CD8-positive, alpha-beta memory T cell (primary cell): ENCODE measurements at regions not wholly inside any gene's neighbourhood (a gene's known extent, or its start where the extent isn't known, plus 50 kb on each side); places are given as distances from the start of the nearest gene placed in this dataset.
"Not testable (repeated sequence)": the region's sequence is repeated elsewhere in the genome, so short reads cannot be mapped to it uniquely, and the experiment has no call there.

Source experiments
- CTCF ChIA-PET: fragments of 350-600 bp; sonication (Branson Sonifier 250); formaldehyde crosslinking; loops from one replicate; lab custom pipeline; 2021; ENCODE audit warnings: antibody characterized with exemption; lab: Charles Lee
- POLR2A ChIA-PET: fragments of 350-600 bp; sonication (Branson Sonifier 250); formaldehyde crosslinking; loops from one replicate; lab custom pipeline; 2021; ENCODE audit warnings: antibody characterized with exemption; lab: Charles Lee
- DNase-seq, 5 donors: peaks; one replicate each; pipeline versions ENCODE4 v3.0.0 to v3.0.0-alpha.2; 2020 to 2022; ENCODE audit warnings: mixed read lengths in 1 of 5
- H3K27ac ChIP-seq: one replicate; pipeline ENCODE4 v1.7.0; 2013; ENCODE audit warnings: low read depth, mild to moderate bottlenecking, low read length, moderate library complexity
- H3K27me3 ChIP-seq: 2 replicates; pipeline ENCODE4 v1.7.0; 2013; ENCODE audit warnings: low read length, mild to moderate bottlenecking; ENCODE audit not compliant: insufficient read depth, poor library complexity, severe bottlenecking
- H3K36me3 ChIP-seq: 2 replicates; pipeline ENCODE4 v1.7.0; 2013; ENCODE audit warnings: mild to moderate bottlenecking, low read length, moderate library complexity; ENCODE audit not compliant: insufficient read depth
- H3K4me1 ChIP-seq: 2 replicates; pipeline ENCODE4 v1.7.0; 2013; ENCODE audit warnings: mild to moderate bottlenecking, low read length, moderate library complexity; ENCODE audit not compliant: insufficient read depth
- H3K4me3 ChIP-seq: 2 replicates; pipeline ENCODE4 v1.7.0; 2013; ENCODE audit warnings: mild to moderate bottlenecking, low read length
- H3K9me3 ChIP-seq: 2 replicates; pipeline ENCODE4 v1.7.0; 2013; ENCODE audit warnings: mild to moderate bottlenecking, low read length
- H3K27ac Mint-ChIP-seq, 8 donors: one replicate each; pipeline ENCODE4 v1.8.0; 2020 to 2021; ENCODE audit warnings: mixed read lengths in 8 of 8, mild to moderate bottlenecking in 6 of 8, inconsistent platforms in 3 of 8, moderate library complexity in 3 of 8
- H3K27me3 Mint-ChIP-seq, 2 donors: one replicate each; pipeline ENCODE4 v1.8.0; 2020 to 2021; ENCODE audit warnings: mixed read lengths in 2 of 2, mild to moderate bottlenecking in 1 of 2, moderate library complexity in 1 of 2
- H3K36me3 Mint-ChIP-seq, 3 donors: one replicate each; pipeline ENCODE4 v1.8.0; 2020 to 2021; ENCODE audit warnings: mixed read lengths in 3 of 3, inconsistent platforms in 1 of 3, mild to moderate bottlenecking in 1 of 3
- H3K4me1 Mint-ChIP-seq, 3 donors: one replicate each; pipeline ENCODE4 v1.8.0; 2020 to 2021; ENCODE audit warnings: mixed read lengths in 3 of 3, inconsistent platforms in 1 of 3, mild to moderate bottlenecking in 1 of 3
- H3K4me3 Mint-ChIP-seq, 7 donors: one replicate each; pipeline ENCODE4 v1.8.0; 2020 to 2021; ENCODE audit warnings: mixed read lengths in 7 of 7, mild to moderate bottlenecking in 6 of 7, moderate library complexity in 4 of 7, inconsistent platforms in 2 of 7
- H3K9me3 Mint-ChIP-seq, 5 donors: one replicate each; pipeline ENCODE4 v1.8.0; 2020 to 2022; ENCODE audit warnings: mixed read lengths in 5 of 5, mild to moderate bottlenecking in 3 of 5, moderate library complexity in 2 of 5, inconsistent platforms in 1 of 5

GRCh38 chr9:97140566-97140965 lies 101.6 kb upstream of the CTSV start:
- Mint-ChIP-seq H3K27me3 (peaks cover 0 to 2% of the 10 kb centered on the region in 2 donors), H3K27ac (no peak overlapping the region), H3K9me3 (no peaks in the 10 kb centered on the region), H3K4me3 (no peak overlapping the region), H3K36me3 (no peaks in the 10 kb centered on the region), H3K4me1 (no peaks in the 10 kb centered on the region)
- no peaks in the 10 kb centered on the region for H3K4me1 ChIP-seq
- DNase-seq, result no peak
- no peaks in the 10 kb centered on the region for H3K9me3 ChIP-seq
- CTCF ChIA-PET, result no interaction called here
- no peaks in the 10 kb centered on the region for H3K27me3 ChIP-seq
- H3K36me3 ChIP-seq, result no peaks in the 10 kb centered on the region
- no peak overlapping the region for H3K4me3 ChIP-seq
- POLR2A ChIA-PET, result no interaction called here
- H3K27ac ChIP-seq, result no peak overlapping the region

GRCh38 chr9:97136421-97136820 lies 97.5 kb upstream of the CTSV start:
- CTCF ChIA-PET, result no interaction called here

GRCh38 chr9:97133966-97134365 lies 95.0 kb upstream of the CTSV start:
- CTCF ChIA-PET, H3K27ac ChIP-seq, H3K27ac Mint-ChIP-seq, H3K36me3 ChIP-seq, H3K4me1 ChIP-seq, POLR2A ChIA-PET, H3K4me3 Mint-ChIP-seq, H3K27me3 Mint-ChIP-seq, H3K4me3 ChIP-seq, H3K9me3 ChIP-seq, H3K4me1 Mint-ChIP-seq, H3K27me3 ChIP-seq, H3K9me3 Mint-ChIP-seq, H3K36me3 Mint-ChIP-seq, DNase-seq: not testable (repeated sequence)

More at GRCh38 chr9:97136421-97136820, 97.5 kb upstream of the CTSV start:
- Mint-ChIP-seq H3K9me3 (no peaks in the 10 kb centered on the region), H3K4me3 (no peak overlapping the region), H3K27me3 (peaks cover 0 to 2% of the 10 kb centered on the region in 2 donors), H3K36me3 (no peaks in the 10 kb centered on the region), H3K4me1 (no peaks in the 10 kb centered on the region), H3K27ac (no peak overlapping the region)
- Histone ChIP-seq H3K36me3 (no peaks in the 10 kb centered on the region), H3K27ac (no peak overlapping the region), H3K9me3 (no peaks in the 10 kb centered on the region), H3K4me1 (no peaks in the 10 kb centered on the region), H3K27me3 (no peaks in the 10 kb centered on the region), H3K4me3 (no peak overlapping the region)
- DNase-seq, result no peak
- POLR2A ChIA-PET, result no interaction called here

- no peak for DNase-seq
- Histone ChIP-seq H3K27ac (no peak overlapping the region), H3K36me3 (no peaks in the 10 kb centered on the region), H3K4me3 (no peak overlapping the region), H3K9me3 (no peaks in the 10 kb centered on the region), H3K27me3 (no peaks in the 10 kb centered on the region), H3K4me1 (no peaks in the 10 kb centered on the region)
- Mint-ChIP-seq H3K27me3 (peaks cover 0 to 2% of the 10 kb centered on the region in 2 donors), H3K27ac (no peak overlapping the region), H3K9me3 (no peaks in the 10 kb centered on the region), H3K36me3 (no peaks in the 10 kb centered on the region), H3K4me1 (no peaks in the 10 kb centered on the region), H3K4me3 (no peak overlapping the region)
- POLR2A ChIA-PET, result no interaction called here
- CTCF ChIA-PET, result no interaction called here
These were observed 93.9 kb upstream of the CTSV start for GRCh38 chr9:97132865-97133264.

DNA sequence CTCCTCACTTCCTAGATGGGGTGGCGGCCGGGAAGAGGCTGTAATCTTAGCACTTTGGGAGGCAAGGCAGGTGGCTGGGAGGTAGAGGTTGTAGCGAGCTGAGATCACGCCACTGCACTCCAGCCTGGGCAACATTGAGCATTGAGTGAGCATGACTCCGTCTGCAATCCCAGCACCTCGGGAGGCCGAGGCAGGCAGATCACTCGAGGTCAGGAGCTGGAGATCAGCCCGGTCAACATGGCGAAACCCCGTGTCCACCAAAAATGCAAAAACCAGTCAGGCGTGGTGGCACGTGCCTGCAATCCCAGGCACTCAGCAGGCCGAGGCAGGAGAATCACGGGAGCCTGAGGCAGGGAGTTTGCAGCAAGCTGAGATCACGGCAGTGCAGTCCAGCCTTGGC lies 91.9 kb upstream of the CTSV start:
- H3K4me3 Mint-ChIP-seq, H3K4me1 Mint-ChIP-seq, H3K9me3 Mint-ChIP-seq, H3K9me3 ChIP-seq, H3K4me1 ChIP-seq, H3K36me3 ChIP-seq, H3K27me3 ChIP-seq, H3K4me3 ChIP-seq, H3K36me3 Mint-ChIP-seq, H3K27ac ChIP-seq, DNase-seq, CTCF ChIA-PET, H3K27me3 Mint-ChIP-seq, H3K27ac Mint-ChIP-seq, POLR2A ChIA-PET: not testable (repeated sequence)

- H3K36me3 Mint-ChIP-seq, H3K4me3 ChIP-seq, H3K9me3 Mint-ChIP-seq, H3K4me1 Mint-ChIP-seq, H3K27ac Mint-ChIP-seq, H3K9me3 ChIP-seq, POLR2A ChIA-PET, H3K4me1 ChIP-seq, H3K27ac ChIP-seq, H3K27me3 ChIP-seq, H3K4me3 Mint-ChIP-seq, H3K27me3 Mint-ChIP-seq, CTCF ChIA-PET, DNase-seq, H3K36me3 ChIP-seq: not testable (repeated sequence)
These were observed 91.4 kb upstream of the CTSV start for GRCh38 chr9:97130387-97130786.

- DNase-seq, result no peak
- H3K4me1 Mint-ChIP-seq, result no peaks in the 10 kb centered on the region
- H3K9me3 Mint-ChIP-seq, result no peaks in the 10 kb centered on the region
- CTCF ChIA-PET, result no interaction called here
- no peaks in the 10 kb centered on the region for H3K36me3 Mint-ChIP-seq
- POLR2A ChIA-PET, result no interaction called here
- no peak overlapping the region for H3K27ac ChIP-seq
- H3K27me3 ChIP-seq, result no peaks in the 10 kb centered on the region
- no peak overlapping the region for H3K4me3 Mint-ChIP-seq
- H3K9me3 ChIP-seq, result no peaks in the 10 kb centered on the region
- no peak overlapping the region for H3K27ac Mint-ChIP-seq
- no peaks in the 10 kb centered on the region for H3K27me3 Mint-ChIP-seq
- no peaks in the 10 kb centered on the region for H3K4me1 ChIP-seq
- H3K36me3 ChIP-seq, result no peaks in the 10 kb centered on the region
- no peak overlapping the region for H3K4me3 ChIP-seq
These were observed 90.0 kb upstream of the CTSV start for GRCh38 chr9:97128919-97129318.

- Mint-ChIP-seq H3K4me3 (no peak overlapping the region), H3K36me3 (peaks cover 6 to 11% (median 8%) of the 10 kb centered on the region in 3 donors), H3K27ac (no peak overlapping the region), H3K27me3 (no peaks in the 10 kb centered on the region), H3K4me1 (no peaks in the 10 kb centered on the region), H3K9me3 (peaks cover 0 to 5% (median 0%) of the 10 kb centered on the region in 5 donors)
- ChIA-PET POLR2A (no interaction called here), CTCF (no interaction called here)
- H3K36me3 ChIP-seq, result no peaks in the 10 kb centered on the region
- no peak overlapping the region for H3K27ac ChIP-seq
- H3K4me3 ChIP-seq, result no peak overlapping the region
- H3K27me3 ChIP-seq, result no peaks in the 10 kb centered on the region
- no peak for DNase-seq
- H3K9me3 ChIP-seq, result no peaks in the 10 kb centered on the region
- H3K4me1 ChIP-seq, result no peaks in the 10 kb centered on the region
These were observed 85.3 kb upstream of the CTSV start for GRCh38 chr9:97124256-97124655.

- Histone ChIP-seq H3K9me3 (no peaks in the 10 kb centered on the region), H3K27ac (no peak overlapping the region), H3K36me3 (no peaks in the 10 kb centered on the region), H3K4me1 (no peaks in the 10 kb centered on the region), H3K4me3 (no peak overlapping the region), H3K27me3 (no peaks in the 10 kb centered on the region)
- Mint-ChIP-seq H3K9me3 (peaks cover 0 to 4% (median 0%) of the 10 kb centered on the region in 5 donors), H3K36me3 (peaks cover 0 to 6% (median 0%) of the 10 kb centered on the region in 3 donors), H3K4me3 (no peak overlapping the region), H3K27ac (no peak overlapping the region), H3K4me1 (no peaks in the 10 kb centered on the region), H3K27me3 (peaks cover 0 to 13% of the 10 kb centered on the region in 2 donors)
- no peak for DNase-seq
- CTCF ChIA-PET, result no interaction called here
- POLR2A ChIA-PET, result no interaction called here
These were observed 71.8 kb upstream of the CTSV start for GRCh38 chr9:97110696-97111095.
